SIG-M5 treated with dmso at 0.1 percent for 504 hours (cell line): ENCODE measurements at regions not wholly inside any gene's neighbourhood (a gene's known extent, or its start where the extent isn't known, plus 50 kb on each side); places are given as distances from the start of the nearest gene placed in this dataset.

Experiments used
- DNase-seq: peaks from one replicate; lab custom pipeline; 2025; ENCODE audit not compliant: unreplicated experiment; lab: John Stamatoyannopoulos, UW

- no peak for DNase-seq
Observed at GRCh38 chr5:8381972-8382371, 513.0 kb downstream of the MTRR start.

GRCh38 chr5:8382456-8382855 lies 513.5 kb downstream of the MTRR start:
- no peak for DNase-seq

GRCh38 chr5:8383616-8384015 lies 514.7 kb downstream of the MTRR start:
- DNase-seq: no peak

GRCh38 chr5:8386719-8387288 lies 517.9 kb downstream of the MTRR start:
- no peak for DNase-seq

- no peak for DNase-seq
Observed at GRCh38 chr5:8391911-8392310, 523.0 kb downstream of the MTRR start.

GRCh38 chr5:8393240-8393639 lies 524.3 kb downstream of the MTRR start:
- DNase-seq: no peak

- DNase-seq: peak; percentile 4
Observed at GRCh38 chr5:8394965-8395364, 526.0 kb downstream of the MTRR start.

GRCh38 chr5:8396246-8396645 lies 527.3 kb downstream of the MTRR start:
- DNase-seq: no peak

- DNase-seq: no peak
Observed at GRCh38 chr5:8396756-8397155, 527.8 kb downstream of the MTRR start.

GRCh38 chr5:8399471-8399870 lies 530.5 kb downstream of the MTRR start:
- no peak for DNase-seq

GRCh38 chr5:8408258-8408657 lies 539.3 kb downstream of the MTRR start:
- DNase-seq: no peak

- DNase-seq: no peak
Observed at GRCh38 chr5:8410618-8411017, 541.7 kb downstream of the MTRR start.

GRCh38 chr5:8413975-8414374 lies 545.0 kb downstream of the MTRR start:
- DNase-seq: no peak

GRCh38 chr5:8417316-8418048 lies 548.5 kb downstream of the MTRR start:
- no peak for DNase-seq

GRCh38 chr5:8418049-8418426 lies 549.1 kb downstream of the MTRR start:
- no peak for DNase-seq

GRCh38 chr5:8429778-8430758 lies 561.1 kb downstream of the MTRR start:
- DNase-seq: no peak

- no peak for DNase-seq
Observed at GRCh38 chr5:8434501-8434900, 565.6 kb downstream of the MTRR start.

GRCh38 chr5:8436924-8437323 lies 568.0 kb downstream of the MTRR start:
- no peak for DNase-seq

- no peak for DNase-seq
Observed at GRCh38 chr5:8445139-8445538, 576.2 kb downstream of the MTRR start.

- no peak for DNase-seq
Observed at GRCh38 chr5:8446179-8446578, 577.2 kb downstream of the MTRR start.

- DNase-seq: no peak
Observed at GRCh38 chr5:8456846-8457186, 587.9 kb downstream of the MTRR start.
